ENCODE measurements at regions not wholly inside any gene's neighbourhood (a gene's known extent, or its start where the extent isn't known, plus 50 kb on each side); places are given as distances from the start of the nearest gene placed in this dataset.
"Not testable (repeated sequence)": the region's sequence is repeated elsewhere in the genome, so short reads cannot be mapped to it uniquely, and the experiment has no call there.

GRCh38 chr9:86997156-86997555, 49.9 kb upstream of the GAS1 start:
- DNase-seq: no peak

GRCh38 chr9:86997951-86998350, 50.6 kb upstream of the GAS1 start:
- no peak for DNase-seq

GRCh38 chr9:87002517-87002916, 55.2 kb upstream of the GAS1 start:
- DNase-seq: no peak

GRCh38 chr9:87004016-87004415, 56.7 kb upstream of the GAS1 start:
- DNase-seq: no peak

GRCh38 chr9:87006956-87007355, 59.6 kb upstream of the GAS1 start:
- no peak for DNase-seq

DNA sequence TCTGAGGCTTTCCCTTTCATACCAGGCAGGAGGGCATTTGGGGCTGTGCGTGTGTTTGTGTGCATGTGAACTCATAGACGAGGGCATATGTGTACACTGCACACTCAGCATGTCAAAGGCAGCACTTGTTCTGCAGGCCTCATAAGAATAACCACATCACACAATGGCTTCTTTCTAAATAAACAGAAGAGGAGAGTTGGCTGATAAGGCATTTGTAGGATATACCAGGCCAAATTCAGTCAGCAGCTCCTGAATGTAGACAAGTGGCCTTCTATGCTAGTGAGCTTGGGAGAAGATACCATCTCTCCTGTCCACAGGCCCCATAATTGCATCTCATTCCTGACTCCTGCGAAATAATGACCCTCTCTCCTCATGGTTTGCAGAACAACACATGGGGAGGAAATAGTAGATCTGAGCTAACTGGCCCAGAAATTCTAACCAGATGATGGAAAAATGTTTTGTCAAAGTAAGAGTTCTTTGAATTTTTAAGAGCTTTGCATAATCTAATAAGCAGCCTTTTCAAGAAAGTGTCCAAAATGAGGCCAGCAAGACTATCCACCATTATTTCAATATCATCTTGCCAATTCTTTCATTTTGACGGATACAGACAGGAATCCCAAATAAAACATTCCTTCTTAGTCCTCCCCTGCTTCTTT, 60.5 kb upstream of the GAS1 start:
- no peak for DNase-seq

DNA sequence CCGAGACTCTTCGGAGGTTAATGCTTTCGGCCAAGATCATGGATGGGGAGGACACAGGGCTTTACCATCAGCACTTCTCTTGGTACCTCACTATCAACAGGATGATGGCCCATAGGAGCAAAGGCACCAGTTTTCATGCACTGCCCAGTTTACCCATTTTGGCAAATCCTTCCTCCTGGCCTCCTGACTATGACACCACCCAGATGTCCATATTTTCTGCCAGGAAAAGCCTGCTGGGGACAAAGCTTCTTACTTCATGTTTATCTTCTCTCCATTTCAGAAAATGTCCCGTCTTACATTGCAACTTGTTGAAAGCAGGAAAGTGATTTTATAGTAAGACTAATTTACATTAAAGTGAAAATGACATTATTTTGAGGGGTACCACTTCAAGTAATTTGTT, 61.4 kb upstream of the GAS1 start:
- DNase-seq: no peak

DNA sequence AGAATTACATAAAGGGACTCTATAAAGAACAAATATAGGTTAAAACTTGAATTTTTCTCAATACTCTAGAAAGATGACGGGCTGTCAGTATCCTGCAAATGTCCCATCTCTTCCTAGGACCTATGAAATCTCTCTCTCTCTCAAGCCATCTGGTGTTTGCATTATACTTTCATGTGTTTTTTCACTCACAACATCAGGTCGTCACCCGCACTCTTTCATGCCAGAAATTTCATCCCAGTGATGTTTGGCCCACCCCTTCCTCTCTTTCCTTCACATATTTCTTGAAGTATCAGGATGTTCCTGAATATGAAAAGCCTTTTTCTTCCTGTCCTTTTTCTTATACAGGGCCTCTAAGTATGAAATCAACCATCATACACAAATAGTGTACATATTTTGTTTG, 63.3 kb upstream of the GAS1 start:
- no peak for DNase-seq

DNA sequence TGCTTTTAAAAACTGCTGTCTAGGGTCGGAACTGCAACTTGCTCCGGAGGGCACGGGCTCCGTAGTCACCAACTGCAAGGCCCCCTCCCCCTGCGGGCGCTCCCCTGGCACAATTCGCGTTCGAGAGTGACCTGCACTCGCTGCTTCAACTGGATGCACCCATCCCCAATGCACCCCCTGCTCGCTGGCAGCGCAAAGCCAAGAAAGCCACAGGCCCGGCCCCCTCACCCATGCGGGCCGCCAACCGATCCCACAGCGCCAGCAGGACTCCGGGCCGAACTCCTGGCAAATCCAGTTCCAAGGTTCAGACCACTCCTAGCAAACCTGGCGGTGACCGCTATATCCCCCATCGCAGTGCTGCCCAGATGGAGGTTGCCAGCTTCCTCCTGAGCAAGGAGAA, 64.2 kb upstream of the GAS1 start:
- DNase-seq: no peak

- no peak for DNase-seq
Observed at GRCh38 chr9:87013490-87013889, 66.2 kb upstream of the GAS1 start.

GRCh38 chr9:87014436-87014835, 67.1 kb upstream of the GAS1 start:
- DNase-seq: no peak

DNA sequence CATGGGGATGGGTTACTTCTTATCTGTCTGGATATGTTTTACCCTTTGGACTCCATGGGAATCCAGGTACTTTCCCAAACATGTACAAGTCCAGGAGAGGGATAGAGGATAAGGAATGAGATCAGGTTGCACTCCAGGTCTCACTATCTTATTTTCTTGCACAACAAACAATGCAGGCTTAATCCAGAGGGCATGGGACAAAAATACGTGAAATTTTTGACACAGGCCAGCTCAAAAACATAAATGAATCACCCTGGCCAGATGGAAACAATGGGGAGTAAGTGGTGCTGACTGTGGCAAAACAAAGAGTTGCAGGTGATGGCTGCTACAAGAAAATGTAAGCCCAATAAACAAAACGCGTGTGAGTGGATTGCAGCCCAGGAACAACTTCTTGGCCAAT, 69.4 kb upstream of the GAS1 start:
- DNase-seq: no peak

DNA sequence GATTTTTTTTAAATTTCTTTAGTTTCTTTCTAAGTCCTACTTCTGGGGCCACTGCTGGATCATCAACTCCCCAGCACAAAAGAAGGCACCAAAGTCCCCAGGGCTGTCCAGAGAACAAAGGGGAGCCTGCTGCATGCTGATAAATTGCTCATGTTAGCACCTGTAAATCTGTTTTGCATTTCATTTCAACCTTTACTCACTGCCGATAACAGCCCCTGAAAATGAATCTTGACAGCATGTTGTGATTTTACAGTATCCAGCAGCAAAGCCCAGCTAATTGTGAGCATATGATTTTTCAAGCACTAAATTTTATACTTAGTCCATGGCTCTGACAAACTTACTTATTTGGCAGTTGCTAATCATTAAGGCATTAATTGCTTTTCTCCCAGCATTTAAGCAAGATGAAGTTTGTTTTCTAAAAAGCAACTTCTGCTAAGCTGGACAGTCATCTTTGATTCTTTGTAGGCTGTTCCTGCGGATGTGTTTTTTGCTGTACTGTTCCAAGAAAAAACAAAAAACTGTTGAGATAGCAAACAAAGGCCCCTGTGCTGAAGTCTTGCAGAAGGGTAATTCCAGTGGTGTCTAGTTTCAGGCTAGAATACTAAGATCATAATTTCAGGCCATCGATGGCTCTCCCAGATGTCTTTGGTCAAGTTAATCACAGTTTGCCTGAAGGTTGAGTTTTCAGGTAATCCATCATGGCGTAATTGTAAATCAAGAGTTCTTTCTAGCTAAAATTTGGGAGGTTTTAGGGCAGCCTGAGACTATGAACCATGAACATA, 73.1 kb upstream of the GAS1 start:
- DNase-seq: no peak

- no peak for DNase-seq
Observed at GRCh38 chr9:87022178-87022577, 74.9 kb upstream of the GAS1 start.

DNA sequence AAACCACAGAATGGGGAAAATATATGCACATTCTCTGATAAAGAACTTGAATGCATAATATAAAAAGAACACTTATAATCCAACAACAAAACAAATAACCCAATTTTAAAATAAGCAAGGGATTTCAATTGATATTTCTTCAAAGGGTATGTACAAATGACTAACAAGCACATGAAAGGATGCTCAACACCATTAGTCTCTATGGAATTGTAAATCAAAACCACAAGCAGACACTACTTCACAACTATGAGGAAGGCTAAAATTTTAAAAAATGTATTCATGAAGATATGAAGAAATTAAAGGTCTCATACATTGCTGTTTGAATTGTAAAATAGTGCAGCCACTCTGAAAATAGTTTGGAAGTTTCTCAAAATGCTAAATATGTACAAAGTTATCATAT, 78.9 kb upstream of the GAS1 start:
- DNase-seq: no peak

DNA sequence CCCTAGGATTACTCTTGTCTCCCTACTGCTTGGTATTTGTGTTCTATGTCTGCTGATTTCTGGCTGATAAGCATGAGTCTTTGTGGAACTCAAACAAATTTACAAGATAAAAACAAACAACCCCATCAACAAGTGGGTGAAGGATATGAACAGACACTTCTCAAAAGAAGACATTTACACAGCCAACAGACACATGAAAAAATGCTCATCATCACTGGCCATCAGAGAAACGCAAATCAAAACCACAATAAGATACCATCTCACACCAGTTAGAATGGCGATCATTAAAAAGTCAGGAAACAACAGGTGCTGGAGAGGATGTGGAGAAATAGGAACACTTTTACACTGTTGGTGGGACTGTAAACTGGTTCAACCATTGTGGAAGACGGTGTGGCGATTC, 81.5 kb upstream of the GAS1 start:
- not testable (repeated sequence) for DNase-seq

DNA sequence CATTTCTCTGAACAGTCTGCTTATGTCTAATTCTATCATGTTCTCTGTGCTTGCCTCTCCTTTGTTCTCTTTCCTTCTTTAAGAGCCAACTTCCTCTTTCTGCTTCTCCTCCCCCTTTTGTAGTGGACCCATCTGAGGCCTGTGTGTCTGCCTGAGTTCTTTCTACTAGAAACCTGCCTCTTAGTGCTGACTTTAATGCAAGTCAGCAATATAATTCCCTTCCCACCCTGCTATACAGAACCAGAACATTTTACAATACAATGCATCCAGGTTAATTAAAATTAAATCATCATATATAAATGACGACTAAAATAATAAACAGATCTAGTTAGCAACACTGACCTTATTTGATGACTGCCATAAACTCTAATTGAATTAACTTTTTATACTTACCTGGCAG, 82.6 kb upstream of the GAS1 start:
- no peak for DNase-seq

DNA sequence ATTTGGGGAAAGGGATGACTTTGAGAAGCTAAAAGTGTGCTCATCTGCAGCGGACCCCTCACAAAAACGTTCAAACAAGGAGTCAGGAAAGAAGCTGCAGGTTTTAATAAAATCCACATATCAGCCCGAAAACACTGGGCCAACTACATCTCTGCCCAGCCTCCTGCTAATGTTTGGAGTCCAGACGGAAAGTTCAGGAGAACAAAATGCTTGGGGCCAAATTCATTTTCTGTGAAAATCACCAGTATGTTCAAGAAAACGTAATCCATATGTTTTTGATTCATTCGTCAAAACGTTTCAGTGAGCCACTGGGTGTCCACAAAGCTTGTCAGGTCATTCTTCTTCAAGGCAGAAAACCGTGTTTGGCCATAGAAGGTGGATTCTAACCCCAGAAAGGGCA, 87.5 kb upstream of the GAS1 start:
- DNase-seq: no peak

DNA sequence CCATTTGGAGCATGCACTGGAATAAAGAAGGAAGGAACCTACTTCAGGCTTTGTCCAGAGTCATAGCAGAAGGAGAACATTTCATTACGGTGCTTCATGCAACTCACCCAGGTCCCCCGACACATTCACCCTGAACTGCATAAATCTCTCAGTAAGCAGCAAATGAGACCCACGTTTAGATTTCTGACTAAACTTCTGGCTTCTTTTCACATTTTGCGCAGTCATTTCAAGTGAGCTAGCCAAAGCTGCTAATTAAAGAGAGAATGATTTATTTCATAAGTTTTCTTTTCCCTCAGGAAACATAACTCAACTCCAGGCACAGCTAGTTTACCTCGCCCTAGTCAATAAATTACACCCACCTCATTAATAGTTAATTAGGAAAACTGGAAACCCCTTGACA, 88.6 kb upstream of the GAS1 start:
- no peak for DNase-seq

- DNase-seq: no peak
Observed at GRCh38 chr9:87036506-87036905, 89.2 kb upstream of the GAS1 start.

DNA sequence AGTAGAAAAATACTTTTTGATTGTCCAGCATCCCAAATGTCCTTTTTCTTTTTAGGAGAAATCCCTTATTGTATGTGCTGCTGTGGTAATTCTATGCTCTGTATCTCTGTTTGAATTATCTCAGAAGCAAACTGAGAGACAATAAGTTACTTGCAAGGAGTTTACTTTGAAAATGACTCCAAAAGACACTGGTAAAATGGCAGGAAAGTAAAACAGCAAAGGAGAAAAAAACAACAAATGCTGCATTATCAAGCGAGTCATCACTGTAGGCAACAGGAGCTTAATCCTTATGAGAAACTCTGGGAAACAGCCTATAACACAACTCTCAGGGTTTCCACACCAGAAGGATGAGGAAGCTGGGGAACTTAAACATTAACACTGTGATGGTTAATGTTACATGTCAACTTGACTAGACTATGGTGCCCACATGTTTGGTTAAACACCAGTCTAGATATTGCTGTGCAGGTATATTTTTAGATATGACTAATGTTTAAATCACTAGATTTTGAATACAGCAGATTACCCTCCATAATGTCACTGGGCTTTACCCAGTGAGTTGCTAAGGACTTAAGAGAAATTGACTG, 92.6 kb upstream of the GAS1 start:
- no peak for DNase-seq

- DNase-seq: no peak
Observed at GRCh38 chr9:87040410-87041009, 93.2 kb upstream of the GAS1 start.

DNA sequence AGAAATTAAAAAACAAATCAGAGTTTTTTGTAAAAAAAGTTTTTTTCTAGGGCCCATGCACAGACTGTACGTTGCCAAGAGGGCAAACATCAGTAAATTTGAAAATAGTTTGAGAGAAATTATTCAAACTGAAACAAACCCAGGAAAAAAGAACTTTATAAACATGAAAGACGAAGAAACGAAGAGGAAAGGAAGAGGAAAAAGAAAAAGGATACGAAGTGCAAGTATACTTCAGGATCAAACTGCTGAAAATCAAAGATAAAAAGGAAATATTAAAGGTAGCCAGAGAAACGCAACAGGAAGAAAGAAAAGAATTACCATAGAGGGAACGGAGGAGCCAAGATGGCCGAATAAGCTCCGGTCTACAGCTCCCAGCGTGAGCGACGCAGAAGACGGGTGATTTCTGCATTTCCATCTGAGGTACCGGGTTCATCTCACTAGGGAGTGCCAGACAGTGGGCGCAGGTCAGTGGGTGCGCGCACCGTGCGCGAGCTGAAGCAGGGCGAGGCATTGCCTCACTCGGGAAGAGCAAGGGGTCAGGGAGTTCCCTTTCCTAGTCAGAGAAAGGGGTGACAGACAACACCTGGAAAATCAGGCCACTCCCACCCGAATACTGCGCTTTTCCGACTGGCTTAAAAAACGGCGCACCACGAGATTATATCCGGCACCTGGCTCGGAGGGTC, 94.4 kb upstream of the GAS1 start:
- not testable (repeated sequence) for DNase-seq
